ENCODE measurements at regions not wholly inside any gene's neighbourhood (a gene's known extent, or its start where the extent isn't known, plus 50 kb on each side); places are given as distances from the start of the nearest gene placed in this dataset.
A peak's percentile ranks its signal among the peaks of the same experiment; 100 is the strongest.

DNA sequence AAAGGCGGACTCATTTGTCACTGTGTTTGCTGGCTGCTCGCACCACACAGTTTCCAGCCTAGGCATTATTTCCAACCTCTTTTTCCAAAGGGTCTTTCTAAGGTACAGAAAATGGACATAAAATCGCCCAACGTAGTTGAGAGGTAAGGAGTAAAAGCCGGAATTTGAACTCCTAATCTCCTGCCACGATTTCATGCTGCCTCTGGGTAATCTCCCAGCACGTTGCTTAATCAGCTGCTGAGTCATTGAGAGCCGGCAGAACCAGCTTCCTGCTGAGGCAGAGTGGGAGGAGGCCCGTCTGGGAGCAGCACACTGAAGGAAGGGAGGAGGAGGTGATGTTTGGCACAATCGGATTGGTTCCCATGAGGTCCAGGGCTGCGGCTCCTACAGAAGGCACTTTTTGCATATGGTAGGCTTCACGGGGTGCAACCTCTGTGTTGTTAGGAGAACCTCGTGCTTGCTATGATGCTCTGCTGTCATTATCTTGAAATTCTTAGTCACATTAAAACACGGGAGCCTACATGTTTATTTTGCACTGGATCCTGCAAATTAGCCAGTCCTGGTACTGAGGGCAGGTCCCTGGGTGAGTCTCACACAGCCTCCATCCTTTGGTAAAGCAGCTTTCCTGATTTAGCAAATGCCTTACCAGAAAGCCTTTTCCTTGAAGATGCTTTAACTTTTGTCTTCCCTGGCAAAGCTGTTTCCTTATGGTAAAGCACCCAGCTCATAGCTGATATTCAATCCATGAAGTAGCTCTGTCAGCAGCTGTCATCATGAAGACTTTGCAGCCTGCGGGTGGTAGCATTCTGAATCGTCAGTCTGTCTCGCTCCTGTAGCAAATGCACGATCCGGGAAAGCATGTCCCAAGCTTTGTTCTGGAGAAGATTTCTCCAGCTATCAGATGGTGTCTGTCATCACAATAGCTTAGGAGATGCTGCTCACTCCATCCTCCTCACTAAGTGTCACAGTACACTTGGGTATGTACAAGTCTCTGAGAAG, 191.6 kb upstream of the MSX2 start (continued):
- TF ChIP-seq, protein P1, sequence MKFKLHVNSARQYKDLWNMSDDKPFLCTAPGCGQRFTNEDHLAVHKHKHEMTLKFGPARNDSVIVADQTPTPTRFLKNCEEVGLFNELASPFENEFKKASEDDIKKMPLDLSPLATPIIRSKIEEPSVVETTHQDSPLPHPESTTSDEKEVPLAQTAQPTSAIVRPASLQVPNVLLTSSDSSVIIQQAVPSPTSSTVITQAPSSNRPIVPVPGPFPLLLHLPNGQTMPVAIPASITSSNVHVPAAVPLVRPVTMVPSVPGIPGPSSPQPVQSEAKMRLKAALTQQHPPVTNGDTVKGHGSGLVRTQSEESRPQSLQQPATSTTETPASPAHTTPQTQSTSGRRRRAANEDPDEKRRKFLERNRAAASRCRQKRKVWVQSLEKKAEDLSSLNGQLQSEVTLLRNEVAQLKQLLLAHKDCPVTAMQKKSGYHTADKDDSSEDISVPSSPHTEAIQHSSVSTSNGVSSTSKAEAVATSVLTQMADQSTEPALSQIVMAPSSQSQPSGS (IDR thresholded peaks at IDR 0.05; ENCODE audit: low read length): no peak
- TF ChIP-seq SP2 (IDR thresholded peaks at IDR 0.05; ENCODE audit: low read length) (no peak), SP1 (IDR thresholded peaks at IDR 0.05; ENCODE audit: low read depth, low read length) (0 out of 2 replicates have a peak, but pooled peaks have one; percentile 44), RAD21 (IDR thresholded peaks at IDR 0.05 in 1 of 2, conservative IDR thresholded peaks at IDR 0.05 in 1 of 2; ENCODE audit: low read depth in 2 of 2, low read length in 2 of 2) (no peak), EP300 (IDR thresholded peaks at IDR 0.05; ENCODE audit: borderline replicate concordance in 1 of 2, low read depth in 2 of 2, low read length in 2 of 2) (peak in 1 of 2 experiments; percentile 66; a peak in 1 of 3 replicates), PHF8 (conservative IDR thresholded peaks at IDR 0.05; ENCODE audit: low read depth, low read length) (no peak), SUZ12 (IDR thresholded peaks at IDR 0.05; ENCODE audit: low read length) (no peak), JUN (IDR thresholded peaks at IDR 0.05; ENCODE audit: low read depth, low read length) (peak; percentile 55; the same call in 1 of the 2 replicates), GABPA (IDR thresholded peaks at IDR 0.05; ENCODE audit: borderline replicate concordance, insufficient read depth, low read length) (no peak), EGR1 (IDR thresholded peaks at IDR 0.05; ENCODE audit: borderline replicate concordance, low read depth, low read length) (no peak), RXRA (IDR thresholded peaks at IDR 0.05; ENCODE audit: insufficient read depth, low read depth, low read length) (no peak), NANOG (IDR thresholded peaks at IDR 0.05; ENCODE audit: insufficient read depth, low read depth, low read length, poor library complexity, severe bottlenecking) (peak; percentile 33), CBX8 (IDR thresholded peaks at IDR 0.05; ENCODE audit: borderline replicate concordance, low read depth, low read length) (no peak), YY1 (IDR thresholded peaks at IDR 0.05; ENCODE audit: low read depth, low read length) (no peak), CHD1 (IDR thresholded peaks at IDR 0.05; ENCODE audit: low read depth, low read length) (no peak), HDAC6 (IDR thresholded peaks at IDR 0.05; ENCODE audit: low read depth, low read length) (no peak), KDM4A (IDR thresholded peaks at IDR 0.05; ENCODE audit: low read depth, low read length, severe bottlenecking) (no peak), KDM5A (IDR thresholded peaks at IDR 0.05; ENCODE audit: low read length) (no peak), CTBP2 (IDR thresholded peaks at IDR 0.05; ENCODE audit: borderline replicate concordance, insufficient read depth, insufficient read length, low read length) (no peak)
- TF ChIP-seq, protein P2, sequence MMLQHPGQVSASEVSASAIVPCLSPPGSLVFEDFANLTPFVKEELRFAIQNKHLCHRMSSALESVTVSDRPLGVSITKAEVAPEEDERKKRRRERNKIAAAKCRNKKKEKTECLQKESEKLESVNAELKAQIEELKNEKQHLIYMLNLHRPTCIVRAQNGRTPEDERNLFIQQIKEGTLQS (IDR thresholded peaks at IDR 0.05; ENCODE audit: insufficient read depth, low read depth, low read length): no peak
